HEK293 (cell line): ENCODE measurements at regions not wholly inside any gene's neighbourhood (a gene's known extent, or its start where the extent isn't known, plus 50 kb on each side); places are given as distances from the start of the nearest gene placed in this dataset.
"Not testable (repeated sequence)": the region's sequence is repeated elsewhere in the genome, so short reads cannot be mapped to it uniquely, and the experiment has no call there.

ENCODE experiments used
- CTCF ChIA-PET: fragments of 350-600 bp; formaldehyde crosslinking; extraction: SDS; loops from one replicate; lab custom pipeline; 2021; ENCODE audit warnings: antibody characterized with exemption; lab: Yijun Ruan, JAX
- POLR2A ChIA-PET: fragments of 300-600 bp; formaldehyde crosslinking; extraction: SDS; loops from one replicate; lab custom pipeline; 2020; ENCODE audit warnings: antibody characterized with exemption, inconsistent platforms; lab: Yijun Ruan, JAX
- H3K27ac ChIP-seq: fragments of 200-500 bp; sonication (Bioruptor generic); 2 replicates; pipeline ENCODE4 v1.5.1; 2014; ENCODE audit warnings: low read depth, low read length, control low read depth, inconsistent platforms; ENCODE audit errors: extremely low read depth
- H3K36me3 ChIP-seq, 2 experiments: fragments of 200-500 bp in 1 of 2; sonication (Bioruptor generic) in 1 of 2; 1 replicate in 1 of 2; 2 replicates in 1 of 2; pipeline ENCODE4 v1.5.1; 2014 to 2017; ENCODE audit warnings: inconsistent platforms in 2 of 2, low read length in 2 of 2; ENCODE audit not compliant: control insufficient read depth in 2 of 2, insufficient read depth in 1 of 2
- H3K4me1 ChIP-seq: fragments of 200-500 bp; sonication (Bioruptor generic); 2 replicates; pipeline ENCODE4 v1.5.1; 2014; ENCODE audit warnings: mild to moderate bottlenecking, low read length, inconsistent platforms; ENCODE audit not compliant: control insufficient read depth, insufficient read depth
- H3K4me3 ChIP-seq: 2 replicates; pipeline ENCODE4 v1.5.1; 2011; ENCODE audit warnings: low read depth, mild to moderate bottlenecking, control low read depth, low read length, moderate library complexity
- H3K9me3 ChIP-seq: fragments of 200-500 bp; sonication (Bioruptor generic); 2 replicates; pipeline ENCODE4 v1.5.1; 2014; ENCODE audit warnings: low read depth, low read length, inconsistent platforms; ENCODE audit not compliant: control insufficient read depth, insufficient read depth
- ZNF10 ChIP-seq: fragments of 450-650 bp; formaldehyde crosslinking; IDR thresholded peaks from 2 replicates; pipeline ENCODE4 v1.5.1; 2017; ENCODE audit warnings: missing biosample characterization, missing genetic modification characterization
- ZNF202 ChIP-seq: fragments of 450-650 bp; formaldehyde crosslinking; IDR thresholded peaks from 2 replicates; pipeline ENCODE4 v1.5.1; 2016; ENCODE audit warnings: missing biosample characterization, missing genetic modification characterization, borderline replicate concordance
- ZNF394 ChIP-seq: fragments of 450-650 bp; formaldehyde crosslinking; IDR thresholded peaks from 2 replicates; pipeline ENCODE4 v1.5.1; 2016; ENCODE audit warnings: missing biosample characterization, missing genetic modification characterization, mild to moderate bottlenecking, moderate library complexity, borderline replicate concordance
- ZNF426 ChIP-seq: fragments of 450-650 bp; formaldehyde crosslinking; IDR thresholded peaks from 2 replicates; pipeline ENCODE4 v1.5.1; 2017; ENCODE audit warnings: missing biosample characterization, missing genetic modification characterization, mild to moderate bottlenecking, inconsistent platforms, moderate library complexity
- ZNF555 ChIP-seq: fragments of 450-650 bp; formaldehyde crosslinking; conservative IDR thresholded peaks from 2 replicates; pipeline ENCODE4 v1.5.1; 2017; ENCODE audit warnings: missing biosample characterization, mild to moderate bottlenecking, missing genetic modification characterization, inconsistent platforms
- ZNF596 ChIP-seq: fragments of 450-650 bp; IDR thresholded peaks from 2 replicates; pipeline ENCODE4 v1.5.0; 2018; ENCODE audit warnings: missing biosample characterization, mild to moderate bottlenecking, missing genetic modification characterization, moderate library complexity

DNA sequence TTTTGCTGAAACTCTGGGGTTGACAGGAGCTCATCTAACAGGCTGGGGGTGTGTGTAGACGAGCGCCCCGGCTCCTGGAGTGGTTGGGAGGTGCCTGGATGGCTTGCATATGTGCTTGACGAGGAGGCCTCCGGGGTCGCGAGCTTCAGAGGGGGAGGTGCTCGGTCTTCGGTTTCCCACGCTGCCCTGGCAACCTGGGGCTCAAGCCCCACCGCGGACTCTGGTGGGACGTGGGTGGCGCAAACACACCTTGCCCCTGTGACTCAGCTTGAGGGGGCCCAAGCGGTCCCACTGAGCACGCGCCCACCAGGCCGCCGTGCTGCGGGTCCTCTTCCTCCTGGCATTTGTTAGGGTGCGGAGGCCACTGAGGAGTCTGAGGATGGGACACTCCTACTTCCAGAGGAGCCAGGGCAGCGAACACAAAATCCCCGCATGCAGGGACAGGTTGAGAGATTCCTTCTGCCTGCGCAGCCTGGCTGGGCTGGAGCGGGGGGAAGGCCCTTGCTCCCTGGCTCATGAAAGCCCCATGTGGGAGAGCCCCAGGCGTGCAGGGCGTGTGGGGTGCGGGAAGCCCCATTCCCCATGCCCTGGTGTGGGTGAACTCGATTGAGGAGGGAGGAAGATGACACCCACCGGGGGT, 357.3 kb upstream of the DEFB115 start:
- H3K4me3 ChIP-seq, H3K4me1 ChIP-seq, CTCF ChIA-PET, H3K36me3 ChIP-seq, POLR2A ChIA-PET, H3K27ac ChIP-seq, H3K9me3 ChIP-seq: not testable (repeated sequence)

DNA sequence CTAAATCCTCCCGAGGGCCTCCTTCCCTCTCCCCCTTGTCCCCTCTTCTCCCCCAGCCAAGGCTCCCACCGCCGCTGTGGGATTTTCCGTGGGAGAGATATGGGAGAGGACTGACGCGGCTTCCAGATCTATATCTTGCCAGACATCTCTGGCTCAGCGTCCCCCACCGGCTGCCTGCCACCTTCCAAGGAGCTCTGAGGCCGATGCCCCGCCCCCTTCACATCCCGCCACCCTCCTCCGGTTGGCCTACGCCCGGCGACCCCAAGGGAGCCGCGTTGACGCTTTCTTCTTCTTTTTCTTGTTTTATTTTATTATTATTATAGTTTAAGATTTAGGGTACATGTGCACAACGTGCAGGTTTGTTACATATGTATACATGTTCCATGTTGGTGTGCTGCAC, 352.2 kb upstream of the DEFB115 start:
- H3K36me3 ChIP-seq, H3K4me1 ChIP-seq, H3K4me3 ChIP-seq, H3K27ac ChIP-seq, POLR2A ChIA-PET, CTCF ChIA-PET, H3K9me3 ChIP-seq: not testable (repeated sequence)

DNA sequence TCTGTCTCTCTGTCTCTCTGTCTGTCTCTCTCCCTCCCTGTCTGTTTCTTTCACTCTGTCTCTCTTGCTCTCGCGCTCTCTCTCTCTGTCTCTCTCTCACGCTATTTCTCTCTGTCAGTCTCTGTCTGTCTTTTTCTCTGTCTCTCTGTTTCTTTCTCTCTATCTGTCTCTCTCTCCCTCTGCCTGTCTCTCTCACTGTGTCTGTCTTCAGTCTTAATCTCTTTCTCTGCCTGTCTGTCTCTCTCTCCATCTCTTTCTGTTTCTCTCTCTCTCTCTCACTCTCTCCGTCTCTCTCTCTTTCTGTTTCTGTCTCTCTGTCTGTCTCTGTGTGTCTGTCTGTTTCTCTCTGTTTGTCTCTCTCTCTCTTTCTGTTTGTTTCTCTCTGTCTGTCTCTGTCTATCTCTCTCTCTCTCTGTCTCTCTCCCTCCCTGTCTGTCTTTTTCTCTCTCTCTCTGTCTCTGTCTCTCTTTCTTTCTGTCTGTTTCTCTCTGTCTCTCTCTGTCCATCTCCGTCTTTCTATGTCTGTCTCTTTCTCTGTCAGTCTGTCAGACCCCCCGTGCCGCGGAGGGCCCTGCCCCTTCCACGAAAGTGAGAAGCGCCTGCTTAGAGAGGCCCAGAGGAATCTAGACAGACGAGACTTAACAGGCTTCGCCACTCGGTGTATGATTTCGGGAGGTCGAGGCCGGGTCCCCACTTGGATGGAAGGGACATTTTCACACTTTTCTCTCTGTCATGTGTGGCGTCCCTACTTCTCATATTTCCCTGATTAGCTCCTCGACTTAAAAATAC, 346.3 kb upstream of the DEFB115 start:
- H3K4me1 ChIP-seq = no peaks in the 10 kb centered on the region
- ChIA-PET POLR2A (no interaction called here), CTCF (no interaction called here)
- H3K9me3 ChIP-seq = no peaks in the 10 kb centered on the region
- no peak overlapping the region for H3K4me3 ChIP-seq
- H3K36me3 ChIP-seq = no peaks in the 10 kb centered on the region
- no peak overlapping the region for H3K27ac ChIP-seq
- peak; percentile 69 for TF ChIP-seq ZNF596 (tag by site-specific recombination)
- TF ChIP-seq ZNF10 (tag by site-specific recombination) = no peak
- TF ChIP-seq ZNF202 (tag by site-specific recombination) = 0 out of 2 replicates have a peak, but pooled peaks have one; percentile 32

DNA sequence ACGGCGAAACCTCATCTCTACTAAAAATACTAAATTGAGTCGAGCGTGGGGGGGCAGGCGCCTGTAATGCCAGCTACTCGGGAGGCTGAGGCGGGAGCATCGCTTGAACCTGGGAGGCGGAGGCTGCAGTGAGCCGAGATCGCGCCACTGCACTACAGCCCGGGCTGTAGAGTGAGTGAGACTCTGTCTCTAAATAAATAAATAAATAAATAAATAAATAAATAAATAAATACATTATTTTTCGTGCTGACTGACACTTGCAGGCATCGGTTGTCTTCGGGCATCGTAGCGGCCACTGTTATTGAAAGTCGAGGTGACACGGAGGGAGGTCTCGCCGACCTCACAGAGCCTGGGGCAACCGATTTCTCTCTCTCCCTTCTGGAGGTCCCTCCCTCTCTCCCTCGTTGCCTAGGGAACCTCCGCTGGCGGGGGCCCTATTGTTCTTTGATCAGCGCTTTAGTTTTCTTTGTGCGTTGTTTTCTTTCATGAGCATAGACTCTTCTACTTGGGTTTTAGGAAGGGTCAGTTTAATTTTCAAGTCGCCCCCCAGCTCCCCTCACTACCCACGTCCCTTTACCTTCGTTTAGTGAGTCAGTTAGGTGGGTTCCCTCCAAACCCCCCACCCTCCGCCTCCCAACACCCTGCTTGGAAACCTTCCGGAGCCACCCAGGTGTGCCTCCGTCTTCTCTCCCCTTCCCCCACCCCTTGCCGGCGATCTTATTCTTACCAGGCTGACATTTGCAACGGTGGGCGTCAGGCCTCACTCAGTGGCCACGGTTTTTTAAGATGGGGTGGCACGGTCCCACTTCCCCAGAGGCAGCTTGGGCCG, 345.4 kb upstream of the DEFB115 start:
- H3K27ac ChIP-seq, H3K36me3 ChIP-seq, POLR2A ChIA-PET, H3K9me3 ChIP-seq: not testable (repeated sequence)
- TF ChIP-seq ZNF426 (tag by site-specific recombination) (peak; percentile 16), ZNF555 (tag by site-specific recombination) (0 out of 2 replicates have a peak, but pooled peaks have one; percentile 7), ZNF394 (peak; percentile 15; the same call in 1 of the 2 replicates)
- TF ChIP-seq, all 188 proteins: peak for 3; not testable (repeated sequence) for 185
- CTCF ChIA-PET, H3K4me3 ChIP-seq, H3K4me1 ChIP-seq: not testable (repeated sequence)

DNA sequence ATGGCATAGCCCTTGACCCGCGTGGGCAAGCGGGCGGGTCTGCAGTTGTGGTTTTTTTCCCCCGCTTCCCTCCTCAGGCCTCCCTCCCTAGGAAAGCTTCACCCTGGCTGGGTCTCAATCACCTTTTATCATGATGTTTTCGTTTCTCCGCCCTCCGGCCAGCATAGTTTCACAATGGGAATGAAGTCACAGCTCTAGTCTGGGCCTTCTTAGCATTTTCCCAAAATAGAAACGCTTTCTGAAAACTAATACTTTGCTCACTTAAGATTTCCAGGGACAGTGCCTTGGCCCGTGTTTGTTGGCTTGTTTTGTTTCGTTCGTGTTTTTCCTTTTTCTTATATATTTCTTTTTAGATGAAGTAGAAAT, 344.8 kb upstream of the DEFB115 start:
- H3K27ac ChIP-seq, H3K4me1 ChIP-seq, H3K36me3 ChIP-seq, CTCF ChIA-PET, H3K9me3 ChIP-seq, POLR2A ChIA-PET, H3K4me3 ChIP-seq: not testable (repeated sequence)

DNA sequence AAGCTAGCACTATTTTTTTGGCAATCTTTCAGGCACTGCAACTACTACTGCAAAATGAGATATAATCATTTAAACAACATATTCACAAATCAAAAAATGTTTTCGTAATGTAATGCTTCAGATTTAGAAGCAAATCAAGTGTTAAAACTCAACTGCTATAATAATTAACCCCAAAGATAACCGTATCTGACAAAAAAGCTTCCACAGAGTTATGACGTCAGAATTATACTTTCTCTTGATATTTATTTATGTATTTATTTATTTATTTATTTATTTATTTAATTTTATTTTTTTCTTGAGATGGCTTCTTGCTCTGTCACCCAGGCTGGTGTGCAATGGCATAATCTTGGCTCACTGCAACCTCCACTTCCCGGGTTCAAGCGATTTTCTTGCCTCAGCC, 341.1 kb upstream of the DEFB115 start:
- H3K4me1 ChIP-seq, H3K36me3 ChIP-seq, H3K4me3 ChIP-seq, H3K27ac ChIP-seq, H3K9me3 ChIP-seq, POLR2A ChIA-PET, CTCF ChIA-PET: not testable (repeated sequence)
